GM19324 (cell line): ENCODE measurements at regions not wholly inside any gene's neighbourhood (a gene's known extent, or its start where the extent isn't known, plus 50 kb on each side); places are given as distances from the start of the nearest gene placed in this dataset.

Experiments used
- ATAC-seq: cut with Tn5 transposase; IDR thresholded peaks from one replicate; pipeline ENCODE4 v1.9.1; 2021; ENCODE audit warnings: mild to moderate bottlenecking, moderate library complexity; ENCODE audit not compliant: unreplicated experiment, low FRiP score

GRCh38 chr16:85333744-85334640 lies 221.7 kb upstream of the CIBAR2 start:
- no peak for ATAC-seq

- ATAC-seq, result no peak
Measured at GRCh38 chr16:85334718-85335583, 222.7 kb upstream of the CIBAR2 start.

GRCh38 chr16:85335584-85336491 lies 223.6 kb upstream of the CIBAR2 start:
- no peak for ATAC-seq

GRCh38 chr16:85337910-85338637 lies 225.8 kb upstream of the CIBAR2 start:
- no peak for ATAC-seq

GRCh38 chr16:85338638-85338982 lies 226.3 kb upstream of the CIBAR2 start:
- no peak for ATAC-seq

- no peak for ATAC-seq
Measured at GRCh38 chr16:85338989-85339685, 226.9 kb upstream of the CIBAR2 start.

- no peak for ATAC-seq
Measured at GRCh38 chr16:85341972-85342695, 229.9 kb upstream of the CIBAR2 start.

- no peak for ATAC-seq
Measured at GRCh38 chr16:85344502-85345128, 232.3 kb upstream of the CIBAR2 start.

- ATAC-seq, result no peak
Measured at GRCh38 chr16:85345129-85345639, 232.9 kb upstream of the CIBAR2 start.

GRCh38 chr16:85346404-85347212 lies 234.3 kb upstream of the CIBAR2 start:
- ATAC-seq, result no peak

- ATAC-seq, result no peak
Measured at GRCh38 chr16:85347213-85347591, 234.9 kb upstream of the CIBAR2 start.

GRCh38 chr16:85348065-85348840 lies 236.0 kb upstream of the CIBAR2 start:
- ATAC-seq, result no peak

GRCh38 chr16:85348911-85349334 lies 236.7 kb upstream of the CIBAR2 start:
- no peak for ATAC-seq

GRCh38 chr16:85349365-85350145 lies 237.3 kb upstream of the CIBAR2 start:
- no peak for ATAC-seq

GRCh38 chr16:85350146-85350728 lies 238.0 kb upstream of the CIBAR2 start:
- ATAC-seq, result no peak
